ENCODE measurements at regions not wholly inside any gene's neighbourhood (a gene's known extent, or its start where the extent isn't known, plus 50 kb on each side); places are given as distances from the start of the nearest gene placed in this dataset.

GRCh38 chr6:137664183-137664582, 170.0 kb upstream of the OLIG3 start:
- no peak for TF ChIP-seq CTCF (IDR thresholded peaks at IDR 0.05)
- TF ChIP-seq POLR2A (IDR thresholded peaks at IDR 0.05): no peak
